ENCODE measurements at regions not wholly inside any gene's neighbourhood (a gene's known extent, or its start where the extent isn't known, plus 50 kb on each side); places are given as distances from the start of the nearest gene placed in this dataset.

DNA sequence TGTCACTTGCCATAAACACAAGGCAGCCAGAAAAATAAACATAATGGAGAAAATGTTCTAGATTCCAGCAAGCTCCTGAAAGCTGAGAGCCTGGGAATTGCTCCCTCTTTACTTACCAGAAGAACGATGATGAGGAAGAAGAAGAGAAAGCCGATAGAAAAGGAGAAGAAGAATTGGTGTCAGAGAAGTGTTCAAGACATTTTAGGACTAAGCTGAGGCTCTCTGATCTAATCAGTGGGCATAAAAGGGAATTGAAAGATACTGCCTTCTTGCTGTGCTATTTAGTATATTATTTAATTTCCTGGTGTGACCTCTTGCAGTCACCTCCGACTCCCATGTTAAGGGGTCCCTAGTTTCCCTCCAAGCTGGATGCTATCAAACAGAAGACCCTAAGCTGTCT, 316.6 kb upstream of the JARID2 start:
- TF ChIP-seq, protein P1, sequence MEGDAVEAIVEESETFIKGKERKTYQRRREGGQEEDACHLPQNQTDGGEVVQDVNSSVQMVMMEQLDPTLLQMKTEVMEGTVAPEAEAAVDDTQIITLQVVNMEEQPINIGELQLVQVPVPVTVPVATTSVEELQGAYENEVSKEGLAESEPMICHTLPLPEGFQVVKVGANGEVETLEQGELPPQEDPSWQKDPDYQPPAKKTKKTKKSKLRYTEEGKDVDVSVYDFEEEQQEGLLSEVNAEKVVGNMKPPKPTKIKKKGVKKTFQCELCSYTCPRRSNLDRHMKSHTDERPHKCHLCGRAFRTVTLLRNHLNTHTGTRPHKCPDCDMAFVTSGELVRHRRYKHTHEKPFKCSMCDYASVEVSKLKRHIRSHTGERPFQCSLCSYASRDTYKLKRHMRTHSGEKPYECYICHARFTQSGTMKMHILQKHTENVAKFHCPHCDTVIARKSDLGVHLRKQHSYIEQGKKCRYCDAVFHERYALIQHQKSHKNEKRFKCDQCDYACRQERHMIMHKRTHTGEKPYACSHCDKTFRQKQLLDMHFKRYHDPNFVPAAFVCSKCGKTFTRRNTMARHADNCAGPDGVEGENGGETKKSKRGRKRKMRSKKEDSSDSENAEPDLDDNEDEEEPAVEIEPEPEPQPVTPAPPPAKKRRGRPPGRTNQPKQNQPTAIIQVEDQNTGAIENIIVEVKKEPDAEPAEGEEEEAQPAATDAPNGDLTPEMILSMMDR (IDR thresholded peaks at IDR 0.05) = no peak
- TF ChIP-seq POLR2A (IDR thresholded peaks at IDR 0.05) = no peak

Data from body of pancreas (tissue), 4 donors.